A673 (cell line): ENCODE measurements at regions not wholly inside any gene's neighbourhood (a gene's known extent, or its start where the extent isn't known, plus 50 kb on each side); places are given as distances from the start of the nearest gene placed in this dataset.

Experiments used
- BruUV-seq: library from RNA; stranded (reverse); fragments of 400-500 nt; replicated peaks from 2 replicates; lab custom pipeline; 2021; lab: Mats Ljungman, UMichigan
- CTCF ChIA-PET: fragments of 300-600 bp; sonication (Branson Sonifier 250); formaldehyde crosslinking; loops from one replicate; lab custom pipeline; 2022; ENCODE audit warnings: antibody characterized with exemption; lab: Charles Lee
- POLR2A ChIA-PET: fragments of 300-600 bp; sonication (Branson Sonifier 250); formaldehyde crosslinking; loops from one replicate; lab custom pipeline; 2022; ENCODE audit warnings: antibody characterized with exemption; ENCODE audit not compliant: low non-redundant PET; lab: Charles Lee
- DNase-seq: peaks from one replicate; pipeline ENCODE4 v3.0.0-alpha.2; 2015; ENCODE audit warnings: low spot score
- H3K27ac ChIP-seq: fragments of 200-600 bp; sonication (generic); 2 replicates; pipeline ENCODE4 v1.5.1; 2016; ENCODE audit warnings: mixed run types, low read depth, mild to moderate bottlenecking, mixed read lengths, antibody characterized with exemption, low read length; ENCODE audit not compliant: poor library complexity, severe bottlenecking
- H3K27me3 ChIP-seq: fragments of 200-600 bp; sonication (generic); replicated peaks from 2 replicates; pipeline ENCODE4 v1.6.1; 2017; ENCODE audit warnings: mixed run types, low read depth, mild to moderate bottlenecking, mixed read lengths, antibody characterized with exemption, low read length; ENCODE audit not compliant: insufficient read depth, poor library complexity
- H3K36me3 ChIP-seq: fragments of 200-600 bp; sonication (generic); 2 replicates; pipeline ENCODE4 v1.6.1; 2016; ENCODE audit warnings: mixed run types, mild to moderate bottlenecking, mixed read lengths, antibody characterized with exemption, low read length; ENCODE audit not compliant: insufficient read depth, poor library complexity, severe bottlenecking
- H3K4me1 ChIP-seq: fragments of 200-600 bp; sonication (generic); 2 replicates; pipeline ENCODE4 v1.6.1; 2017; ENCODE audit warnings: mixed run types, mild to moderate bottlenecking, mixed read lengths, antibody characterized with exemption, low read length; ENCODE audit not compliant: insufficient read depth, poor library complexity, severe bottlenecking
- H3K4me3 ChIP-seq: fragments of 200-600 bp; sonication (generic); 2 replicates; pipeline ENCODE4 v1.5.1; 2016; ENCODE audit warnings: low read depth, mixed run types, mild to moderate bottlenecking, mixed read lengths, low read length; ENCODE audit not compliant: poor library complexity, severe bottlenecking
- H3K9me3 ChIP-seq: fragments of 200-600 bp; sonication (generic); 2 replicates; pipeline ENCODE4 v1.6.1; 2016; ENCODE audit warnings: mixed run types, low read depth, mild to moderate bottlenecking, mixed read lengths, antibody characterized with exemption, low read length; ENCODE audit not compliant: poor library complexity, severe bottlenecking
- CTCF ChIP-seq: fragments of 300-800, 200-600 bp; sonication (generic); conservative IDR thresholded peaks from 2 replicates; pipeline ENCODE4 v1.5.1; 2017; ENCODE audit warnings: low read depth, mild to moderate bottlenecking, antibody characterized with exemption, low read length, moderate library complexity, mixed read lengths
- EZH2 ChIP-seq: fragments of 200-600 bp; sonication (generic); IDR thresholded peaks from 2 replicates; pipeline ENCODE4 v1.6.1; 2017; ENCODE audit warnings: borderline replicate concordance, low read depth, mild to moderate bottlenecking, mixed read lengths, antibody characterized with exemption, low read length; ENCODE audit not compliant: poor library complexity, severe bottlenecking
- intact Hi-C: fragments of 100-400 bp; cut with micrococcal nuclease; formaldehyde crosslinking; loops from one replicate; pipeline ENCODE4 v1.10.0; 2022; ENCODE audit not compliant: unreplicated experiment

- no TSS peak for BruUV-seq
These were observed 179.7 kb upstream of the AGR3 start for GRCh38 chr7:17061443-17061842.

GRCh38 chr7:17062151-17063044 lies 180.6 kb upstream of the AGR3 start:
- Histone ChIP-seq H3K9me3 (no peaks in the 10 kb centered on the region), H3K4me3 (no peak overlapping the region), H3K27me3 (no peaks in the 10 kb centered on the region), H3K4me1 (no peaks in the 10 kb centered on the region), H3K27ac (no peak overlapping the region), H3K36me3 (no peaks in the 10 kb centered on the region)
- intact Hi-C loops, result no loop called here
- no peak for DNase-seq
- CTCF ChIA-PET, result no interaction called here
- TF ChIP-seq CTCF (no peak), EZH2 (no peak)
- no TSS peak for BruUV-seq
- POLR2A ChIA-PET, result interaction anchor here (0.6 kb wide), 1 partner anchor 96 kb away, joined by 3 read pairs; no protein-coding TSS in a partner anchor

More at GRCh38 chr7:17061443-17061842, 179.7 kb upstream of the AGR3 start:
- TF ChIP-seq CTCF (no peak), EZH2 (no peak)
- H3K36me3 ChIP-seq, result no peaks in the 10 kb centered on the region
- no peak overlapping the region for H3K4me3 ChIP-seq
- H3K27ac ChIP-seq, result no peak overlapping the region
- H3K9me3 ChIP-seq, result no peaks in the 10 kb centered on the region
- no peak for DNase-seq
- H3K27me3 ChIP-seq, result no peaks in the 10 kb centered on the region
- no peaks in the 10 kb centered on the region for H3K4me1 ChIP-seq
- intact Hi-C loops, result no loop called here
- ChIA-PET POLR2A (no interaction called here), CTCF (no interaction called here)

GRCh38 chr7:17063045-17063383 lies 181.2 kb upstream of the AGR3 start:
- Histone ChIP-seq H3K27me3 (no peaks in the 10 kb centered on the region), H3K4me1 (no peaks in the 10 kb centered on the region), H3K36me3 (no peaks in the 10 kb centered on the region), H3K9me3 (no peaks in the 10 kb centered on the region), H3K27ac (no peak overlapping the region), H3K4me3 (no peak overlapping the region)
- intact Hi-C loops, result no loop called here
- ChIA-PET POLR2A (interaction anchor here (0.6 kb wide), 1 partner anchor 95 kb away, joined by 3 read pairs; no protein-coding TSS in a partner anchor), CTCF (interaction anchor here (0.6 kb wide), 1 partner anchor 29 kb away, joined by 5 read pairs; no protein-coding TSS in a partner anchor)
- peak; percentile 58 for TF ChIP-seq CTCF
- no peak for TF ChIP-seq EZH2
- DNase-seq, result peak; percentile 35
- BruUV-seq, result no TSS peak
